IMR-90 (cell line): ENCODE measurements at regions not wholly inside any gene's neighbourhood (a gene's known extent, or its start where the extent isn't known, plus 50 kb on each side); places are given as distances from the start of the nearest gene placed in this dataset.

Source experiments
- ATAC-seq: fragments of 200-7000 bp; cut with Tn5 transposase; 2 replicates; pipeline ENCODE4 v1.9.1; 2020; ENCODE audit warnings: low read depth, mild to moderate bottlenecking, moderate library complexity
- BruUV-seq: library from RNA; stranded (reverse); fragments of 400-500 nt; replicated peaks from 2 replicates; lab custom pipeline; 2021; lab: Mats Ljungman, UMichigan
- CTCF ChIA-PET: fragments of 300-600 bp; formaldehyde crosslinking; extraction: SDS; loops from one replicate; lab custom pipeline; 2021; ENCODE audit warnings: antibody characterized with exemption; lab: Yijun Ruan, JAX
- POLR2A ChIA-PET: fragments of 300-600 bp; sonication (Branson Sonifier 250); formaldehyde crosslinking; loops from one replicate; lab custom pipeline; 2022; ENCODE audit warnings: antibody characterized with exemption; ENCODE audit not compliant: unreplicated experiment; lab: Charles Lee
- DNase-seq: peaks from one replicate; pipeline ENCODE4 v3.0.0; 2013
- H2AFZ ChIP-seq: replicated peaks from 2 replicates; pipeline ENCODE3; 2013; ENCODE audit warnings: low read length, mild to moderate bottlenecking; ENCODE audit not compliant: poor library complexity
- H2AK5ac ChIP-seq: 2 replicates; pipeline ENCODE4 v1.6.1; 2013; ENCODE audit warnings: low read depth, low read length, inconsistent platforms
- H2AK9ac ChIP-seq: replicated peaks from 2 replicates; pipeline ENCODE3; 2013; ENCODE audit warnings: mild to moderate bottlenecking, low read depth, low read length, moderate library complexity; ENCODE audit not compliant: poor library complexity
- H2BK120ac ChIP-seq: 2 replicates; pipeline ENCODE4 v1.6.1; 2013; ENCODE audit warnings: low read depth, low read length, inconsistent platforms
- H2BK15ac ChIP-seq: 3 replicates; pipeline ENCODE4 v1.6.1; 2013; ENCODE audit warnings: low read depth, low read length, inconsistent platforms
- H2BK20ac ChIP-seq: 2 replicates; pipeline ENCODE4 v1.6.1; 2013; ENCODE audit warnings: low read depth, mild to moderate bottlenecking, inconsistent platforms, low read length, moderate library complexity
- H2BK5ac ChIP-seq: 2 replicates; pipeline ENCODE4 v1.6.1; 2013; ENCODE audit warnings: mild to moderate bottlenecking, low read depth, low read length, inconsistent platforms; ENCODE audit not compliant: poor library complexity, severe bottlenecking
- H3K14ac ChIP-seq: replicated peaks from 2 replicates; pipeline ENCODE4 v1.6.1; 2013; ENCODE audit warnings: low read depth, low read length, inconsistent platforms
- H3K18ac ChIP-seq: 2 replicates; pipeline ENCODE4 v1.6.1; 2013; ENCODE audit warnings: low read depth, low read length, control low read depth
- H3K23ac ChIP-seq: 2 replicates; pipeline ENCODE4 v1.6.1; 2013; ENCODE audit warnings: low read depth, low read length, inconsistent platforms
- H3K27ac ChIP-seq: 2 replicates; pipeline ENCODE4 v1.5.1; 2013; ENCODE audit warnings: mild to moderate bottlenecking, control low read depth, low read length; ENCODE audit not compliant: insufficient read depth
- H3K27me3 ChIP-seq: 2 replicates; pipeline ENCODE4 v1.6.1; 2013; ENCODE audit warnings: low read length; ENCODE audit not compliant: control insufficient read depth, insufficient read depth
- H3K36me3 ChIP-seq: 2 replicates; pipeline ENCODE4 v1.6.1; 2013; ENCODE audit warnings: low read length, mixed read lengths; ENCODE audit not compliant: control insufficient read depth, insufficient read depth
- H3K4ac ChIP-seq: 2 replicates; pipeline ENCODE4 v1.6.1; 2013; ENCODE audit warnings: low read depth, low read length, inconsistent platforms
- H3K4me1 ChIP-seq: 2 replicates; pipeline ENCODE4 v1.6.1; 2013; ENCODE audit warnings: low read length, mixed read lengths; ENCODE audit not compliant: control insufficient read depth, insufficient read depth
- H3K4me2 ChIP-seq: 2 replicates; pipeline ENCODE4 v1.6.1; 2013; ENCODE audit warnings: low read depth, mild to moderate bottlenecking, control low read depth, low read length, moderate library complexity
- H3K4me3 ChIP-seq: 2 replicates; pipeline ENCODE4 v1.5.1; 2013; ENCODE audit warnings: low read depth, mild to moderate bottlenecking, control low read depth, low read length, moderate library complexity; ENCODE audit not compliant: insufficient read depth
- H3K56ac ChIP-seq: 2 replicates; pipeline ENCODE4 v1.6.1; 2013; ENCODE audit warnings: low read length, inconsistent platforms; ENCODE audit not compliant: insufficient read depth; ENCODE audit errors: extremely low read depth
- H3K79me1 ChIP-seq, 2 experiments: 2 replicates each; pipeline ENCODE4 v1.6.1; 2013; ENCODE audit warnings: low read length in 2 of 2, inconsistent platforms in 1 of 2, low read depth in 1 of 2
- H3K9ac ChIP-seq: 2 replicates; pipeline ENCODE4 v1.6.1; 2013; ENCODE audit warnings: low read depth, low read length, control low read depth
- H3K9me1 ChIP-seq: 2 replicates; pipeline ENCODE4 v1.6.1; 2013; ENCODE audit warnings: low read length, inconsistent platforms; ENCODE audit not compliant: insufficient read depth
- H3K9me3 ChIP-seq: 2 replicates; pipeline ENCODE4 v1.6.1; 2013; ENCODE audit warnings: low read length; ENCODE audit not compliant: control insufficient read depth, insufficient read depth
- H4K20me1 ChIP-seq: 2 replicates; pipeline ENCODE4 v1.6.1; 2013; ENCODE audit warnings: low read length, inconsistent platforms; ENCODE audit not compliant: insufficient read depth
- H4K5ac ChIP-seq: 2 replicates; pipeline ENCODE4 v1.6.1; 2013; ENCODE audit warnings: mild to moderate bottlenecking, low read depth, low read length, control low read depth
- H4K8ac ChIP-seq, 2 experiments: 2 replicates each; pipeline ENCODE4 v1.6.1; 2013; ENCODE audit warnings: low read depth in 2 of 2, low read length in 2 of 2, control low read depth in 1 of 2, inconsistent platforms in 1 of 2
- H4K91ac ChIP-seq: 2 replicates; pipeline ENCODE4 v1.6.1; 2013; ENCODE audit warnings: low read depth, low read length, inconsistent platforms; ENCODE audit not compliant: insufficient read depth
- WGBS, 2 experiments: methylation state at CpG; one replicate each; pipeline versions ENCODE4 v1.1.5 to v1.1.7; 2013; ENCODE audit warnings: missing lambda C conversion rate in 2 of 2; ENCODE audit not compliant: insufficient read length in 1 of 2; ENCODE audit errors: extremely low coverage in 2 of 2; 5-methylcytosine and 5-hydroxymethylcytosine counted together
- dilution Hi-C: fragments of 300-500 bp; cut with HindIII; formaldehyde crosslinking; loops from one replicate; pipeline ENCODE4 v1.14.3; 2018; ENCODE audit warnings: low sequenced_read_pairs; ENCODE audit not compliant: unreplicated experiment
- in situ Hi-C: fragments of 300-500 bp; cut with MboI; formaldehyde crosslinking; loops from 3 replicates; pipeline ENCODE4 v1.14.3; 2019; ENCODE audit warnings: low sequenced_read_pairs, inconsistent platforms, mixed read lengths
- intact Hi-C: fragments of 100-400 bp; cut with micrococcal nuclease; formaldehyde crosslinking; loops from 2 replicates; pipeline ENCODE4 v1.10.0; 2022
- TF ChIP-seq, protein P1 (sequence below): conservative IDR thresholded peaks from 2 replicates; pipeline ENCODE4 v1.5.1; 2012; ENCODE audit warnings: mild to moderate bottlenecking, low read depth, low read length, improper control_type of control experiment

DNA sequence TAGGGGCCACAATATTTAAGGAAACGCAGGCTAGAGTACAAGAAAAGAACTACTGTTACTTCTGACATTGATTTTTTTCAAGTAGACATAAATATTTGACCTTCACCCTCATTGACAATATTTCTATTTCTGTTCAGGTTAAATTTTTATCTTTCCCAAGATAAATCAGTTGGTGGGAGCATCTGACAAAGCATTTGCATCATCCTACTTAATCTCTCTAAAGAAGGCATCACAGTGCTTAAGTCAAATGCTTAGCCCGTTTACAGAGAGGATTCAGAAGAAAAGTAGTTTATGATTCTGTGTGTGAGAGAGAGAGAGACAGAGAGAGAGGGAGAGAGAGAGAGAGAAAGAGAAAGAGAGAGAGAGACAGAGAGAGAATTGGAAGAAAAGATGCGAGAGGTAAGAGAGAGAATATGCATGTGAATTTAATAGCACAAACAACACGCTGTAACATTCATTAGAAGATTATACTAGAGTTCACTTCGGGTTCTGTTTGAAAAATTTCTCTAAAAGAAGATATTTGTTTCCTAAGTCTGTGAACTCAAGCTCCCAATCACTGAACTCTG, 1093.3 kb upstream of the CDH6 start:
- WGBS, 2 experiments = no CpG with 5 or more reads among the region's 5 CpGs
- H2BK5ac ChIP-seq = no peak overlapping the region
- POLR2A ChIA-PET = no interaction called here
- no peak overlapping the region for H3K4ac ChIP-seq
- no peak overlapping the region for H2AK5ac ChIP-seq
- H2BK120ac ChIP-seq = no peak overlapping the region
- no peak overlapping the region for H3K4me3 ChIP-seq
- H4K20me1 ChIP-seq = no peaks in the 10 kb centered on the region
- no peak overlapping the region for H4K91ac ChIP-seq
- no peak overlapping the region for H3K27ac ChIP-seq
- H3K9me3 ChIP-seq = no peaks in the 10 kb centered on the region
- no peaks in the 10 kb centered on the region for H3K9me1 ChIP-seq
- H4K5ac ChIP-seq = no peak overlapping the region
- no peak overlapping the region for H3K14ac ChIP-seq
- H3K23ac ChIP-seq = no peak overlapping the region
- CTCF ChIA-PET = no interaction called here
- H2BK20ac ChIP-seq = no peak overlapping the region
- no peak overlapping the region for H2BK15ac ChIP-seq
- BruUV-seq = no TSS peak
- no peaks in the 10 kb centered on the region for H3K4me1 ChIP-seq
- H3K79me1 ChIP-seq = no peaks in the 10 kb centered on the region
- no peak overlapping the region for H4K8ac ChIP-seq
- in situ Hi-C loops (no loop called here), dilution Hi-C loops (no loop called here), intact Hi-C loops (no loop called here)
- no peak overlapping the region for H3K9ac ChIP-seq
- TF ChIP-seq, protein P1, sequence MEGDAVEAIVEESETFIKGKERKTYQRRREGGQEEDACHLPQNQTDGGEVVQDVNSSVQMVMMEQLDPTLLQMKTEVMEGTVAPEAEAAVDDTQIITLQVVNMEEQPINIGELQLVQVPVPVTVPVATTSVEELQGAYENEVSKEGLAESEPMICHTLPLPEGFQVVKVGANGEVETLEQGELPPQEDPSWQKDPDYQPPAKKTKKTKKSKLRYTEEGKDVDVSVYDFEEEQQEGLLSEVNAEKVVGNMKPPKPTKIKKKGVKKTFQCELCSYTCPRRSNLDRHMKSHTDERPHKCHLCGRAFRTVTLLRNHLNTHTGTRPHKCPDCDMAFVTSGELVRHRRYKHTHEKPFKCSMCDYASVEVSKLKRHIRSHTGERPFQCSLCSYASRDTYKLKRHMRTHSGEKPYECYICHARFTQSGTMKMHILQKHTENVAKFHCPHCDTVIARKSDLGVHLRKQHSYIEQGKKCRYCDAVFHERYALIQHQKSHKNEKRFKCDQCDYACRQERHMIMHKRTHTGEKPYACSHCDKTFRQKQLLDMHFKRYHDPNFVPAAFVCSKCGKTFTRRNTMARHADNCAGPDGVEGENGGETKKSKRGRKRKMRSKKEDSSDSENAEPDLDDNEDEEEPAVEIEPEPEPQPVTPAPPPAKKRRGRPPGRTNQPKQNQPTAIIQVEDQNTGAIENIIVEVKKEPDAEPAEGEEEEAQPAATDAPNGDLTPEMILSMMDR = no peak
- no peak overlapping the region for H3K56ac ChIP-seq
- H3K18ac ChIP-seq = no peak overlapping the region
- H2AK9ac ChIP-seq = no peak overlapping the region
- DNase-seq (no peak), ATAC-seq (no peak)
- H3K4me2 ChIP-seq = no peak overlapping the region
- no peaks in the 10 kb centered on the region for H3K36me3 ChIP-seq
- H3K27me3 ChIP-seq = no peaks in the 10 kb centered on the region
- H2AFZ ChIP-seq = no peak overlapping the region
